ENCODE measurements at regions not wholly inside any gene's neighbourhood (a gene's known extent, or its start where the extent isn't known, plus 50 kb on each side); places are given as distances from the start of the nearest gene placed in this dataset.

DNA sequence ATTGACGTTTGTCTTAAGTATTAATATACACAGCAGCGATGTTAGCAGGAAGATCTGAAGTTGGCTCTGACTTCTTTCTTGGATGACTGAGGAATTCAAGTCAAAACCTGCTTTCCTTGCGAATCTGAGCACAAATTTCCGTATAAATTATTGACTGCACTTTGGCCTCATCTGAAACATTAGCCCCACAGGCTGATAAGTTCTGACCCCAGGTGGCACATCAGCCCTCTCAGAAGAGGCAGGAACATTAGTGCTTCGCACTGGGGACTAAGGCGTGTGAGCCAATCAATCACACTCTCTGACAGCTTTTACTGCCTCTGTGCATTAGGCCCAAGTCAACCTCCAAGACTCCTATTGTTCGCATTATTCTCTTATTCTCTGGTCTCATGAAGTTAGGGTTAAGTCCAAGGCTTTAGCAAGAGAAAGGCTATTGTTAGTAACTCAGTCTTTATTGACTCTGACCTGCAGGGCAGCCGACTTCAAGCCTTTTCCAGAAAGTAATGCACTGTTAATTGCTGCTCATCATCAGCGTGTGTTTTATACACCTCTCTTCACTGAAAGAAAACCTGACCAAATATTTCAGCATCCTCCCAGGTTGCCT lies 84.2 kb downstream of the ZNF608 start:
- DNase-seq (ENCODE audit: low spot score in 2 of 2) = no peak
- H3K4me3 ChIP-seq (ENCODE audit: low read depth, poor library complexity, severe bottlenecking) = no peak overlapping the region
- 53 to 66% methylated on average over 9 of the region's 9 CpGs for WGBS, 2 donors
- intact Hi-C loops (cut with DNase I; ENCODE audit: low total_unique reads) = no loop called here
- no peak for TF ChIP-seq POLR2A (IDR thresholded peaks at IDR 0.05)

- WGBS, 2 donors = 48 to 68% methylated on average over 7 of the region's 7 CpGs
- DNase-seq (ENCODE audit: low spot score in 2 of 2) = no peak
- H3K4me3 ChIP-seq (ENCODE audit: low read depth, poor library complexity, severe bottlenecking) = no peak overlapping the region
- no peak for TF ChIP-seq POLR2A (IDR thresholded peaks at IDR 0.05)
- peak in 1 of 3 donors; percentile 35 for TF ChIP-seq CTCF (IDR thresholded peaks at IDR 0.05)
- intact Hi-C loops (cut with DNase I; ENCODE audit: low total_unique reads) = no loop called here
These were observed 84.9 kb downstream of the ZNF608 start for GRCh38 chr5:124661317-124662141.

DNA sequence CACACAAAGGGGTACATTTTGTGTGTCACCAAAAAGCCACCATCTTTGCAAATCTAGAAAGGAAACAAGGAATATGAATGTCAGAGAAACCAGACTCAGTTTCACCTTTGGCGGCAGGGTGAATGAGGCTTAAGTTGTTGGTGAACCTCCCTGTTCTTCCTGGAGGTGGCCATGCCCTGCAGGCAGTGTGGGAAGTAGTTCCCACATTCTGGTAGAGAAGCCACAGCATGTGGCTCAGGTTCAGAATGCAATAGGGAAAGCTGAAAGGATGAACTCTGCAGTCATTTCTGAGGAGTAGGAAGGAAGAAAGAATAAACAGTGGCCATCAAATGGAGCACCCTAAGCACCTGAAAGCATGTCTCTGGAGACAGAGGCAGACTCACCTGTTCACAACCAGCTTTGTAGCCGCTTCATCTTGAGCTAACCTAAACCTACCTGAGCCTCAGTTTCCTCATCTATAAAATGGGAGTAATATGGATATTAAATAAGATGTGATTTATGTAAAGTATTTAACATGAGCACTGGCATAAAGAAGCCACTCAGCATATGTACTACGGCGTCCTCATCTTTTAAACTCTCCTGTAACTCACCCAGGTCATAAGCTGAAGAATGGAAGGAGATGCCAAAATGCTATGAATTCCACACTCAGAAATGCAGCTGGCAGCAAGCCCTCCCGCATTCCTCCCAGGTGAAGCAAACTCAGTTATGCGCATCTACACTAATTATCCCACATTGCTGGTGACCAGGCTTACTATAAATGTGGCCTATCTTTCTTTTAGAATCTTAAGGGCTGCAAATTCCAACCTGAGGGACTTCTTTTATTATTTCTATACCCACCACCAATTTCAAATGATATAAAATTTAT lies 86.0 kb downstream of the ZNF608 start:
- no peak for DNase-seq (ENCODE audit: low spot score in 2 of 2)
- intact Hi-C loops (cut with DNase I; ENCODE audit: low total_unique reads) = no loop called here
- TF ChIP-seq POLR2A (IDR thresholded peaks at IDR 0.05) (no peak), CTCF (IDR thresholded peaks at IDR 0.05) (no peak)
- no peak overlapping the region for H3K4me3 ChIP-seq (ENCODE audit: low read depth, poor library complexity, severe bottlenecking)
- WGBS, 2 donors = 72% methylated on average over 6 of the region's 6 CpGs

DNA sequence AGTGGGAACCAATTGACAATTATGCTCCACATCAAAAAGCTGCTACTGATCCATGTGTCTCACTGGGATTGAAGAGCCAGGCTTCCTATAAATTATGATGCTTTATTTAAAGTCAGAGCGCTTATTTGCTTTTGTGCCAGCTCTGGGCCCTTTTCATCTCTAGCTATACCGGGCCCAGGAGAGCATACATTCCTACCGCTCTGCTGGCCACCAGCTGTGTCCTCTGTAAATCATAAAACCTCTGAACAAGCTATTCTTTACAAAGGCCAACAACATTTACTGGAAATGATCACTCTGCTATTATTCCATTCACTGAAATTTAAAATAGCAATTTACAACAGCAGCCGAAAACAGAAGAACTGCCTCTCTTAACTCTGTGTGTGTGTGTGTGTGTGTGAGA lies 86.6 kb downstream of the ZNF608 start:
- no peak overlapping the region for H3K4me3 ChIP-seq (ENCODE audit: low read depth, poor library complexity, severe bottlenecking)
- 67 to 81% methylated on average over 4 of the region's 4 CpGs for WGBS, 2 donors
- TF ChIP-seq CTCF (IDR thresholded peaks at IDR 0.05) (no peak), POLR2A (IDR thresholded peaks at IDR 0.05) (no peak)
- DNase-seq (ENCODE audit: low spot score in 2 of 2) = no peak
- intact Hi-C loops (cut with DNase I; ENCODE audit: low total_unique reads) = no loop called here

DNA sequence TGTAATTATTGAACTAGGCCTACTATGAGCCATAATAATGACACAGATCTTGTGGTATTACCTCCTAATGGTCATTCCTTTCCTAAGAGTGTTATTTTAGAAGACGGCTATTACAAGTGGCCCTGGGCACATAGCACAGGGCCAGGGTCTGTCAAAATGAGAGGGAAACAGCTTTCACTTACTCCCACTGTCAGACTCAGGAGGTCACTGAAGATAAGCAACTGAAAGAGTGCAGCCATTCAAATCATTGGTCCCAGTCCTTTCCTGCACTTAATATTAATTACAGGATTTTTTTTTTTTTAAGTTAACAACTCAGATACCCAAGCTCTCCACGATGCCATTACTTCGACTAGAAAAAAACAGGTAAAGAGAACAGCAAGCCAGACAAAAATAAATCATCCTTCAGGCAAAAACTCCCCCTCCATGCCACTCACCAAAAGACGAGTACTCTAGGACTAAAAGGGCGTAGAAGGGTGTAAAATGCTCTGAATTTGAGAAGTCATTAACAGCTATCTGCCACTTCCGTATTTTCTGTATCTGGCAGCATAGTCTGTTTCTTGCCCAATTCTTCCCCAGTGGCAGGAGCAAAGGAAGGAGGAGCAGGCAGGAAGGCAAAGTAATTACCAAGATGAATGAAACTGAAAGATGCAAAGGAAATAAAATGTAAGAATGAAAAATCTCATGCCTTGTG lies 87.4 kb downstream of the ZNF608 start:
- intact Hi-C loops (cut with DNase I; ENCODE audit: low total_unique reads) = no loop called here
- DNase-seq (ENCODE audit: low spot score in 2 of 2) = no peak
- H3K4me3 ChIP-seq (ENCODE audit: low read depth, poor library complexity, severe bottlenecking) = no peak overlapping the region
- TF ChIP-seq CTCF (IDR thresholded peaks at IDR 0.05) = no peak
- 58 to 60% methylated on average over 6 of the region's 6 CpGs for WGBS, 2 donors

Measured in lower leg skin (tissue), 4 donors.